Suprapubic skin (tissue), 4 donors: ENCODE measurements at regions not wholly inside any gene's neighbourhood (a gene's known extent, or its start where the extent isn't known, plus 50 kb on each side); places are given as distances from the start of the nearest gene placed in this dataset.

Experiments
- CTCF ChIP-seq, 2 donors: fragments of 200-600 bp in 1 of 2; fragments of 450-650 bp in 1 of 2; sonication (generic) in 1 of 2; IDR thresholded peaks; one replicate each; pipeline ENCODE4 v1.5.1; 2016 to 2019; ENCODE audit warnings: antibody characterized with exemption in 2 of 2, mild to moderate bottlenecking in 1 of 2, moderate library complexity in 1 of 2
- EP300 ChIP-seq: sonication (generic); formaldehyde crosslinking; IDR thresholded peaks from one replicate; pipeline ENCODE4 v1.6.1; 2017; ENCODE audit warnings: antibody characterized with exemption
- POLR2A ChIP-seq, 2 donors: fragments of 450-650 bp; IDR thresholded peaks; one replicate each; pipeline ENCODE4 v1.6.1; 2017; ENCODE audit warnings: antibody characterized with exemption in 2 of 2, mild to moderate bottlenecking in 2 of 2, moderate library complexity in 2 of 2
- POLR2AphosphoS5 ChIP-seq, 3 donors: sonication (generic); formaldehyde crosslinking; IDR thresholded peaks; one replicate each; pipeline ENCODE4 v1.6.1; 2017; ENCODE audit warnings: antibody characterized with exemption in 3 of 3

GRCh38 chr6:169960003-169960344, 208.6 kb downstream of the ERMARD start:
- no peak for TF ChIP-seq CTCF (IDR thresholded peaks at IDR 0.05)
- TF ChIP-seq POLR2AphosphoS5 (IDR thresholded peaks at IDR 0.05) = no peak
- no peak for TF ChIP-seq POLR2A (IDR thresholded peaks at IDR 0.05)
- no peak for TF ChIP-seq EP300
